PC-3 (cell line): ENCODE measurements at regions not wholly inside any gene's neighbourhood (a gene's known extent, or its start where the extent isn't known, plus 50 kb on each side); places are given as distances from the start of the nearest gene placed in this dataset.

Experiments
- ATAC-seq: fragments of 200-7000 bp; cut with Tn5 transposase; 2 replicates; pipeline ENCODE4 v1.9.1; 2020; ENCODE audit warnings: mild to moderate bottlenecking, moderate library complexity
- BruUV-seq: library from RNA; stranded (reverse); fragments of 400-500 nt; replicated peaks from 2 replicates; lab custom pipeline; 2021; lab: Mats Ljungman, UMichigan
- CTCF ChIA-PET: fragments of 300-600 bp; sonication (Branson Sonifier 250); formaldehyde crosslinking; loops from one replicate; lab custom pipeline; 2022; ENCODE audit warnings: antibody characterized with exemption; lab: Charles Lee
- POLR2A ChIA-PET: fragments of 300-600 bp; sonication (Branson Sonifier 250); formaldehyde crosslinking; loops from one replicate; lab custom pipeline; 2022; ENCODE audit warnings: antibody characterized with exemption; ENCODE audit not compliant: unreplicated experiment; lab: Charles Lee
- DNase-seq: peaks from one replicate; pipeline ENCODE4 v3.0.0-alpha.2; 2015
- H2AFZ ChIP-seq: fragments of 300-600 bp; sonication (generic); 2 replicates; pipeline ENCODE4 v1.6.0; 2016; ENCODE audit warnings: antibody characterized with exemption, low read length
- H3F3A ChIP-seq: fragments of 300-600 bp; sonication (generic); one replicate; pipeline ENCODE4 v1.6.0; 2017; ENCODE audit warnings: antibody characterized with exemption, low read length, control low read depth, mild to moderate bottlenecking; ENCODE audit not compliant: unreplicated experiment
- H3K27ac ChIP-seq: fragments of 300-600 bp; sonication (generic); 2 replicates; pipeline ENCODE4 v1.5.1; 2016; ENCODE audit warnings: mild to moderate bottlenecking, low read length
- H3K27me3 ChIP-seq: fragments of 300-600 bp; sonication (generic); 2 replicates; pipeline ENCODE4 v1.6.1; 2016; ENCODE audit warnings: low read length, mixed read lengths
- H3K36me3 ChIP-seq: fragments of 300-600 bp; sonication (generic); 2 replicates; pipeline ENCODE4 v1.6.1; 2016; ENCODE audit warnings: low read depth, mixed run types, low read length, mixed read lengths
- H3K4me1 ChIP-seq: fragments of 300-600 bp; sonication (generic); 2 replicates; pipeline ENCODE4 v1.5.1; 2016; ENCODE audit warnings: low read length; ENCODE audit not compliant: insufficient read depth
- H3K4me2 ChIP-seq: fragments of 300-600 bp; sonication (generic); 2 replicates; pipeline ENCODE4 v1.6.0; 2016; ENCODE audit warnings: low read length
- H3K4me3 ChIP-seq: fragments of 300-600 bp; sonication (generic); 2 replicates; pipeline ENCODE4 v1.5.1; 2016; ENCODE audit warnings: mild to moderate bottlenecking, low read length, mixed read lengths
- H3K79me2 ChIP-seq: fragments of 300-600 bp; sonication (generic); 2 replicates; pipeline ENCODE4 v1.6.1; 2017; ENCODE audit warnings: low read length, mixed read lengths
- H3K9ac ChIP-seq: fragments of 300-600 bp; sonication (generic); 2 replicates; pipeline ENCODE4 v1.6.0; 2016; ENCODE audit warnings: mild to moderate bottlenecking, low read length
- H3K9me2 ChIP-seq: fragments of 300-600 bp; sonication (generic); replicated peaks from 2 replicates; pipeline ENCODE4 v1.6.1; 2016; ENCODE audit warnings: mixed run types, low read length, mixed read lengths
- H3K9me3 ChIP-seq: fragments of 300-600 bp; sonication (generic); 2 replicates; pipeline ENCODE4 v1.6.1; 2016; ENCODE audit warnings: low read length, mixed read lengths
- H4K20me1 ChIP-seq: fragments of 300-600 bp; sonication (generic); 2 replicates; pipeline ENCODE4 v1.6.1; 2016; ENCODE audit warnings: low read length, mixed read lengths
- EZH2 ChIP-seq: fragments of 300-600 bp; sonication (generic); IDR thresholded peaks from one replicate; pipeline ENCODE4 v1.6.1; 2017; ENCODE audit warnings: antibody characterized with exemption, mild to moderate bottlenecking, low read length; ENCODE audit not compliant: unreplicated experiment
- EZH2phosphoT487 ChIP-seq: fragments of 300-600 bp; sonication (generic); IDR thresholded peaks from 2 replicates; pipeline ENCODE4 v1.6.1; 2018; ENCODE audit warnings: mild to moderate bottlenecking, antibody characterized with exemption, low read length, borderline replicate concordance
- intact Hi-C: fragments of 100-400 bp; cut with micrococcal nuclease; formaldehyde crosslinking; loops from 2 replicates; pipeline ENCODE4 v1.9.0; 2023
- TF ChIP-seq, protein P1 (sequence below): fragments of 300-600 bp; sonication (generic); conservative IDR thresholded peaks from 2 replicates; pipeline ENCODE4 v1.5.1; 2017; ENCODE audit warnings: antibody characterized with exemption, low read depth, mild to moderate bottlenecking, low read length

- no peaks in the 10 kb centered on the region for H3K36me3 ChIP-seq
- intact Hi-C loops, result no loop called here
- BruUV-seq, result no TSS peak
- CTCF ChIA-PET, result no interaction called here
- no peaks in the 10 kb centered on the region for H3K4me1 ChIP-seq
- POLR2A ChIA-PET, result no interaction called here
- no peaks in the 10 kb centered on the region for H3K79me2 ChIP-seq
- H3K27me3 ChIP-seq, result no peaks in the 10 kb centered on the region
- H3K9ac ChIP-seq, result no peak overlapping the region
- no peak overlapping the region for H3K4me3 ChIP-seq
- no peaks in the 10 kb centered on the region for H3K9me3 ChIP-seq
- H2AFZ ChIP-seq, result no peak overlapping the region
- no peak for ATAC-seq
- DNase-seq, result no peak
- no peak overlapping the region for H3K4me2 ChIP-seq
- H3K9me2 ChIP-seq, result no peaks in the 10 kb centered on the region
- H3K27ac ChIP-seq, result no peak overlapping the region
- H4K20me1 ChIP-seq, result no peaks in the 10 kb centered on the region
- TF ChIP-seq, protein P1, sequence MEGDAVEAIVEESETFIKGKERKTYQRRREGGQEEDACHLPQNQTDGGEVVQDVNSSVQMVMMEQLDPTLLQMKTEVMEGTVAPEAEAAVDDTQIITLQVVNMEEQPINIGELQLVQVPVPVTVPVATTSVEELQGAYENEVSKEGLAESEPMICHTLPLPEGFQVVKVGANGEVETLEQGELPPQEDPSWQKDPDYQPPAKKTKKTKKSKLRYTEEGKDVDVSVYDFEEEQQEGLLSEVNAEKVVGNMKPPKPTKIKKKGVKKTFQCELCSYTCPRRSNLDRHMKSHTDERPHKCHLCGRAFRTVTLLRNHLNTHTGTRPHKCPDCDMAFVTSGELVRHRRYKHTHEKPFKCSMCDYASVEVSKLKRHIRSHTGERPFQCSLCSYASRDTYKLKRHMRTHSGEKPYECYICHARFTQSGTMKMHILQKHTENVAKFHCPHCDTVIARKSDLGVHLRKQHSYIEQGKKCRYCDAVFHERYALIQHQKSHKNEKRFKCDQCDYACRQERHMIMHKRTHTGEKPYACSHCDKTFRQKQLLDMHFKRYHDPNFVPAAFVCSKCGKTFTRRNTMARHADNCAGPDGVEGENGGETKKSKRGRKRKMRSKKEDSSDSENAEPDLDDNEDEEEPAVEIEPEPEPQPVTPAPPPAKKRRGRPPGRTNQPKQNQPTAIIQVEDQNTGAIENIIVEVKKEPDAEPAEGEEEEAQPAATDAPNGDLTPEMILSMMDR, result no peak
- TF ChIP-seq EZH2phosphoT487 (no peak), EZH2 (no peak)
- H3F3A ChIP-seq, result no peaks in the 10 kb centered on the region
These were observed 137.3 kb upstream of the SGCD start for GRCh38 chr5:156189628-156190027.

- Histone ChIP-seq H3K79me2 (no peaks in the 10 kb centered on the region), H3K4me3 (no peak overlapping the region), H2AFZ (no peak overlapping the region), H3K9me2 (no peaks in the 10 kb centered on the region), H3K9me3 (no peaks in the 10 kb centered on the region), H3K36me3 (no peaks in the 10 kb centered on the region), H3K9ac (no peak overlapping the region), H3F3A (no peaks in the 10 kb centered on the region), H3K4me2 (no peak overlapping the region), H3K27ac (no peak overlapping the region), H3K4me1 (no peaks in the 10 kb centered on the region), H4K20me1 (no peaks in the 10 kb centered on the region), H3K27me3 (no peaks in the 10 kb centered on the region)
- BruUV-seq, result no TSS peak
- TF ChIP-seq EZH2 (no peak), EZH2phosphoT487 (no peak)
- TF ChIP-seq, protein P1, result no peak
- CTCF ChIA-PET, result no interaction called here
- POLR2A ChIA-PET, result no interaction called here
- ATAC-seq (no peak), DNase-seq (no peak)
- intact Hi-C loops, result no loop called here
These were observed 135.4 kb upstream of the SGCD start for GRCh38 chr5:156191547-156191946.

DNA sequence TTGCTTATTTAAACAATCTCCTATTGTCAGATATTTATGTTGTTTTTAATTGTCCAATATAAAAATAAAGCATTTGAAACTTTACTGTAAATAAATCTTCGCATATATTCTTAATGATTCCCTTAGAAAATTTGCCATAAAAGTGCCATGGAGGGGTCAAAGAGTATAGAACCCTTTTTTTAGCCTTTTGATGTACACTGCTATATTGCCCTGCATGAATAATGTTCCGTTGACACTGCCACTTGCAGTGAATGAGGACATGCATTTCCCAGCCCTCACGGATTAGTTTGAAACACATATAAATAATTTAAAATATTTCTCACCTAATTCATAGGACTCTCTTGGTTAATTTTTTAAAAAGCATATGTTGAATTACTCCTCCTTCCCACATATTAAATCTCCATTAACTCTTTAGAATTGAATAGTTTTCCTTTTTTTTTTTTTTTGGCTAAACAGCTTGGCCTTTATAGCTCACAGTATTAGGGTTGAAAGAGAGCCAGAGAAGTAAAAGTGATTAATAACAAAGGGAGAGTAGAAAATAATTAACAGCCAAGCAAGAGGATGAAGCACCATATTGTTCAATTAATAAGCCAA is 129.8 kb upstream of the SGCD start:
- Histone ChIP-seq H3K4me1 (no peaks in the 10 kb centered on the region), H3K9me3 (no peaks in the 10 kb centered on the region), H3K9me2 (no peaks in the 10 kb centered on the region), H3F3A (no peaks in the 10 kb centered on the region), H3K4me2 (no peak overlapping the region), H3K79me2 (no peaks in the 10 kb centered on the region), H3K27me3 (no peaks in the 10 kb centered on the region), H3K9ac (no peak overlapping the region), H3K36me3 (no peaks in the 10 kb centered on the region), H4K20me1 (no peaks in the 10 kb centered on the region), H2AFZ (no peak overlapping the region), H3K27ac (no peak overlapping the region), H3K4me3 (no peak overlapping the region)
- POLR2A ChIA-PET, result no interaction called here
- no TSS peak for BruUV-seq
- ATAC-seq, result no peak
- TF ChIP-seq EZH2 (no peak), EZH2phosphoT487 (no peak)
- TF ChIP-seq, protein P1, result no peak
- no peak for DNase-seq
- CTCF ChIA-PET, result no interaction called here
- intact Hi-C loops, result no loop called here
